Anterior cingulate cortex (tissue), 58 donors: ENCODE measurements at regions not wholly inside any gene's neighbourhood (a gene's known extent, or its start where the extent isn't known, plus 50 kb on each side); places are given as distances from the start of the nearest gene placed in this dataset.

Source experiments
- DNase-seq, 58 donors: peaks; one replicate each; lab custom pipeline; 2025; lab: John Stamatoyannopoulos, UW

DNA sequence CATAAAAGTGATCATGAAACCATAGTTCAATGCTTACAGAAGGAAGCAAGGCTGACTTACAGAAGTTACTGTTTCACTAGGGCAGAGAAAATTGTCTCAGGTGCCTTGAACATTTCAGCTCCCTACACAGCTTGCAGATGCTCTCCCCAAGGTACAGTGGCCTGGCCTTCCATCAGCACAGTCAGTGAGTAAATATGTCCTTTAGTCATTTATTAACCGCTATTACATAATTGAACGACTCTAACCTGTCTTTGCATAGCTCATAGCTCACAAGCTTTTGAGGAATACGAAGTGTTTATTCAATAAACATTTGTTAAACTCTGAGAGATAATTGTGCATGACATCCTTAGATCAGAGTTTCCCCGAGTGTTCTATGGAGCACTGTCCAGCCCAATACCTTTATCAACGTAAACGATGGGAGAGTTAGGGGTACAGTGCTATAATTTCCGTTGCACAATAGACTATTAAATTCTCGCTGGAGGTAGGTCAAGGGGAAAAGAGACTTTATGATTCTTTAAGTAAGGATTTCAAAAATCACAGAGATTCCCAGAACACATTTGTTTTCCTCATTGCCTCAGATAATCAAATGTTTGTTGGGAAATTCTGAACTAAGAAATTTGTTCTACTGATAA is 677.8 kb downstream of the TSN start:
- DNase-seq, result no peak

DNA sequence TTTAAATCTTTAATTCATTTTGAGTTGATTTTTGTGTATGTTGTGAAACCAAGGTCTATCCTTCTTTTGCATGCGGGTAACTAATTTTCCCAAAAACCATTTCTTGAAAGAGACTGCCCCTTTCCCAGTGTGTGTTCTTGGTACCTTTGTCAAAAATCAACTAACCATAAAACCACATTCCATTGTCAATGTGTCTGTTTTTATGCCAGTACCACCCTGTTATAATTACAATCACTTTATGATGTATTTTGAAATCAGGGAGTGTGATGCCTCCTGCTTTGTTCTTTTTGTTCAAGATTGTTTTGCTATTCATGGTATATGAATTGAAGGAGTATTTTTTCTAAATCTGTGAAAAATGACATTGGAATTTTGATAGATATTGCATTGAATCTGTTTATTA is 689.6 kb downstream of the TSN start:
- no peak for DNase-seq

DNA sequence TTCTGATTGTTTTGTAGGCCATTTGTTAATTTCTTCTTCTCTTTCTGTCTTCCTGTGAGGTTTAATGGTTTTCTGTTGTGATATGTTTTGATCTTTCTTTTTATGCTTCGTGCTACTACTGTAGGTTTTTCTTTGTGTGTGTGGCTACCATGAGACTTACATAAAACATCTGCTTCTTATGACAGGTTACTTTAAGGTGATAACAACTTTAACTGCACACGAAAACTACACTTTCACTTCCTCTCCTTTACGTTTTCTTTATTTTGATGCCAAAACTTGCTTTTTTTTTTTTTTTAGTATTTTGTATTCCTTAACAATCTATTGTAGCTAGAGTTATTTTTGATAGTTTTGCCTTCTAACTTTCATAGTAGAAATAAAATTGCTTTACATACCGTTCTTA is 691.3 kb downstream of the TSN start:
- DNase-seq, result no peak

DNA sequence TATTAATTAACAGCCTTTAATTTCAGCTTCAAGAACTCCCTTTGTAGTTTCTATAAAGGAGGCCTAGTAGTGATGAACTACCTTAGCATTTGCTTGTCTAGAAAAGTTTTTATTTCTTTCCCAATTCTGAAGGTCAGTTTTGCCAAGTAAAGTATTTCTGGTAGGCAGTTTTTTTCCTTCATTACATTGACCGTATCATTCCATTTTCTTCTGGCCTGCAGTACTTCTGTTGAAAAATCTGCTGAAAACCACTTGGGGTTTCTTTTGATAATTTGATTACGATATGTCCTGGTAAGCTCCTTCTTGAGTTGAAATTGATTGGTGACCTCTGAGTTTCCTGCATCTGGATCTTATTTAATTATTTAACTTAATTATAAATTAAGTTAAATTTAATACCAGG is 691.8 kb downstream of the TSN start:
- no peak for DNase-seq

DNA sequence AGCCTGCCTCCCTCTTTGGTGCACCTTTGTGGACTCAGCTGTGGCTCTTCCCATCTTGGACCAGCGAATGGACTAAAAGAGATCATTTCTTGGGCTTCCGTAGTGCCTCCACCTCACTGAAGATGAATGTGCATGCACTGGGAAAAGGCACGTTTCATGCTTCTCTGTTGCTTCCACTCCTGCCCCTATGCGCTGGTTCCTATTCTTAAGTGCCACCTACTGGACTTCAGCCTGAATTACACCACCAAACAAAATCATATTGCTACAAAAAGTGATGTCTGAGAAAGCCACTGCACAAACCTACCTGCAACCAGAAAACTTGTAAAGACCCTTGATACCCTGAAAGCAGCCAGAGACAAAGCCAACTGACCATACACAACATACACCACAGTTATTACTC is 695.6 kb downstream of the TSN start:
- no peak for DNase-seq

DNA sequence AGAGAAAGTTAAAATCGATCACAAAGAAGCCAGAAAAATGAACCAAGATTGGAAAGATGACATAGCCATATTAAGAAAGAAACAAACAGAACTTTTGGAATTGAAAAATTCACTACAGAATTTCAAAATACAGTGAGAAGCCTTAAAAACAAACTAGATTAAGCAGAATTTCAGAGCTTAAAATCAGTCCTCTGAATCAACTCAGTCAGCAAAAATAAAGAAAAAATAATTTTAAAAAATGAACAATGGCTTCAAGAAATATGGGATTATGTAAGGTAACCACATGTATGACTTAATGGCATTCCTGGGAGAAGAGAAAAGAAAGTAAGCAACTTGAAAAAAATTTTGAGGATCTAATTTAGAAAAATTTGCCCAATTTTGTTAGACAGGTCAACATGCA is 696.2 kb downstream of the TSN start:
- DNase-seq, result no peak

GRCh38 chr2:122469147-122469546 is 713.7 kb downstream of the TSN start:
- DNase-seq, result no peak

GRCh38 chr2:122471753-122472152 is 716.3 kb downstream of the TSN start:
- DNase-seq, result no peak

DNA sequence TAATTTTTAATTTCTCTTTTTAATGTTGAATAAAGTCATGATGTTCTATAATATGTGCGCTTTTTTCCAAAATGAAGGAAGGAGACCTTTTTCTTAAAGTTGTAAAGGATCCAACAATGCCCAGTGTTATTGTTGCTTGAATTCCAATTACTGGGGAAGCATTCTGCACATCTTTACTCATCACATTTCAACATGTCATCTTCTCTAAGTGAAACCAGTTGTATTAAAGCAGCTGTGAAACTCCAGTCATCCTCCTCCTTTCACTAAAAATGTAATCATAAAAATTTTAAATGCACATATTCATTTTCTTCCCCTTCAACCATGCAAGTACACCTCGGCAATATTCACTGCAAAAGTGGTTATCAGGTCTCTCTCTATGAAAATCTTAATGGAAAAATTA is 722.7 kb downstream of the TSN start:
- DNase-seq, result no peak

DNA sequence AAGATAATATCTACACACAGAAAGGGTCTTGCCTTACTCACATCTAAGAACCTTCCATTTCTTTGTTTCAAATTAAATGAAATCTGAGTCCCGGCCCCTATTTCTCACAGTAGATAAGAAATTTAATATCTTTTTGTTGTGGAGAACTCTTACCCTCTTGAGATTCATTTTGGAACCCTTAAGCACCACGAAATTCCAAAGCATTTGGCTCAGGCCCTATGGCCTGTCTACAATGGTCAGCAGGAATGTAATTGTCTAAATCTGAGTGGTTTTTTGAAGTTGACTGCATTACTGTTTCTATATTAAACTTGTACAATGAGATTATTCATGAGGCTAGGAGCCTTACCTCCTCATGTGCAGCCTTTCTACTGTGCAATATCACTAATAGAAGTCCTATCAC is 723.3 kb downstream of the TSN start:
- DNase-seq, result no peak

GRCh38 chr2:122480501-122481243 is 725.2 kb downstream of the TSN start:
- no peak for DNase-seq

DNA sequence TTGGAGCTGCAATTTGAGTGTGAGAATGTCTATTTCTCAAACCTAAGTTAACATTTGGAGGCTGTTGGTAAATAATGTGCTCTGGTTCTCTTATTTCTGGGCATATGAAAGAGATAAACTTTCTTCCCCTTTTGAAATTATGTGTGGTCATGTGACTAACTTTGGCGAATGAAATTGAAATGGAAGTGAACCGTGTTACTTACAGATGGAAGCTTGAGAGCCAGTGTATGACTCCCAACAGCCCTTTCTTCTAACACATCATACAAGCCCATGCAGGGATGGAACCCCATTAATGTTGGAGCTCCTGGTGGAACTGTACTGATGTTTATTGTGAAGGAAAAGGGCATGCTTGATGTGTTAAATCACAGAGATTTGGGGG is 725.8 kb downstream of the TSN start:
- DNase-seq, result no peak

- DNase-seq, result no peak
Measured at GRCh38 chr2:122481717-122482116, 726.3 kb downstream of the TSN start.

- no peak for DNase-seq
Measured at GRCh38 chr2:122486086-122486485, 730.6 kb downstream of the TSN start.

DNA sequence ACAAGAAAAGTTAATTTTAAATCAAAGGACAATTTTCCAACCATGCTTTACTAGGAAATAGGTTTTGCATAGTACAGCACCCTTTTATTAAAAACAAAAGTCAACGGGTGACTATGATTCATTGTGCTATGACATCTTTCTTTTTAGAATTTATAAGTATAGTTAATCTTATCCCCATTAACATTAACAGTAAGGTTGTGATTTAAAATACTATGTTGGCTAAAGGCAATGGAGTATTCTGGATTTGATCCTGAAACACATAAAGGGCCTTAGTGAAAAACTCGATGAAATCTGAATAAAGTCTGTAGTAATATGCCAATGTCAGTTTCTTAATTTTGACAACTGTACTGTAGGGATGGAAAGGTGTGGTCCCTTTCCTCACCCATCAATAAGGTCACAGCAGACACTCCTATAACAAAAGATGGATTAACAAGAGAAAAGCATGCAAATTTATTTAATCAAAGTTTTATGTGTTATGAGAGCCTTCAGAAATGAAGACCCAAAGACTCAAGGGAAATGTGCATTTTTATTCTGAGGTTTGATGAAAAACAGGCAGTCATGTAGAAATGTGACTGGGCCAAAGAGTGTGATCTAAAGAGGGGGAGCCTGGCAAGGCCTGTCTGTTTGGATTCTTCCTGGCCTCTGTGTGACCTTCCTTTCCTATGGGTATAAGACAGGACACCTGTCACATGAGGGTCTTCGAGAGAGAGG is 731.4 kb downstream of the TSN start:
- DNase-seq, result no peak

GRCh38 chr2:122491011-122491410 is 735.6 kb downstream of the TSN start:
- peak in 7 of 58 donors; percentile 1 to 23 (median 7) for DNase-seq

- no peak for DNase-seq
Measured at GRCh38 chr2:122500316-122501105, 745.1 kb downstream of the TSN start.

- no peak for DNase-seq
Measured at GRCh38 chr2:122506620-122507019, 751.2 kb downstream of the TSN start.

- no peak for DNase-seq
Measured at GRCh38 chr2:122507261-122507660, 751.8 kb downstream of the TSN start.

DNA sequence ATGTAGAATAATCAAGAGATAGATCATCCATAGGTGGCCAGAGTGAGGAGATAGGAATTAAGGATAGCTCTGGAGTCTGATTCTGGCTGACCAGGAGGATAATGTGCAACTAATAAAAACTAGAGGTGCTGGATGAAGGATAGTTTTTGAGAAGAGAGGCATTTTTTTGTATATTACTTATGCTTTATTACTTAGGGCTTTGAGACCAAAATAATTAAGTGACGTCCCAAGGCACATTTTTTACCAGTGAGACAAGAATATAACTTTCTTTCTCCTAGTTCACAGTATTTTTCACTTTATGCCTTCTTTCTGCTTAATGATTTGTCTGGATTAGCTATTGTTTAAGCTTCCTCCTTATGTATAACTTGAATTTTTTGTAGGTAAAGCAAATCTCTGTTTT is 756.6 kb downstream of the TSN start:
- DNase-seq, result no peak

GRCh38 chr2:122514451-122514996 is 759.1 kb downstream of the TSN start:
- no peak for DNase-seq
